ENCODE measurements at regions not wholly inside any gene's neighbourhood (a gene's known extent, or its start where the extent isn't known, plus 50 kb on each side); places are given as distances from the start of the nearest gene placed in this dataset.
"Not testable (repeated sequence)": the region's sequence is repeated elsewhere in the genome, so short reads cannot be mapped to it uniquely, and the experiment has no call there.

DNA sequence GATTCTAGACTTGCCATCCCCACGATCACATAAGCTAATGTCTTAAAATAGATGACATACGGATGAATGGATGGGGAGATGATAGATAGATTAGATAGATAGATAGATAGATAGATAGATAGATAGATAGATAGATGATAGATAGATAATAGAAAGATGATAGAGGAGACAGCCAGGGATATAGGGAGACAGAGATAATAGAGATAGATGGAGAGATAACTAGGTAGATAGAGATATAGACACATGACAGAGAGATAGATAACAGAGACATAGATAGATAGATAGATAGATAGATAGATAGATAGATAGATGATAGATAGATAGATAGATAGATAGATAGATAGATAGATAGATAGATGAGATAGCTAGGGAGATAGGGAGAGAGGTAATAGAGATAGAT is 511.0 kb upstream of the AUTS2 start:
- DNase-seq = not testable (repeated sequence)

DNA sequence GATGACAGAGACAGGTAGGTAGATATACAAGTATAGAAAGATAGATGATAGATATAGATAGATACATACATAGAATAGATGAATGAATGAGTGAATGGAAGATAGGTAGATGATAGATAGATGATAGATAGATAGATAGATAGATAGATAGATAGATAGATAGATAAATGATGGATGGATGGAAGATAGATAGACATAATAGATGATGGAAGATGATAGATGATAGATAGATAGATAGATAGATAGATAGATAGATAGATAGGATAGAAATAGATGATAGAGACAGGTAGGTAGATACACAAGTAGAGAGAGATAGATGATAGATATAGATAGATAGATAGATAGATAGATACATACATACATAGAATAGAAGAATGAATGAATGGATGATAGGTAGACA is 510.1 kb upstream of the AUTS2 start:
- DNase-seq = no peak

- no peak for DNase-seq
These were observed 507.3 kb upstream of the AUTS2 start for GRCh38 chr7:69090936-69091335.

GRCh38 chr7:69091521-69091920 is 506.8 kb upstream of the AUTS2 start:
- DNase-seq = no peak

- DNase-seq = no peak
These were observed 503.1 kb upstream of the AUTS2 start for GRCh38 chr7:69095127-69095526.

DNA sequence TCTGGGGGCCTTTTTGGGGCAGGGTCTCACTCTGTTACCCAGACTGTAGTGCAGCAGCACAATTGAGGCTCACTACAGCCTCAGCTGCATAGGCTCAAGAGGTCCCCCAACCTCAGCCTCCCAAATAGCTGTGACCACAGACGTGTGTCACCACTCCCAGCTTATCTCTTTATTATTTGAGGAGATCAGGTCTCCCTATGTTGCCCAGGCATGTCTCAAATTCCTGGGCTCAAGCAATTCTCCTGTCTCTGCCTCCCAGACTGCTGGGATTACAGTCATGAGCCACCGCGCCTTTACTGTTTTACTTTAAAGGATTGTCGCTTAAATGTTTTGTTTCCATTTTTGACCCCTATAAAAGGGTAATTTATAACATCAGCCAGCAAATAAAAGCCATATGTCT is 502.6 kb upstream of the AUTS2 start:
- DNase-seq = no peak

GRCh38 chr7:69104023-69104422 is 494.3 kb upstream of the AUTS2 start:
- DNase-seq = no peak

DNA sequence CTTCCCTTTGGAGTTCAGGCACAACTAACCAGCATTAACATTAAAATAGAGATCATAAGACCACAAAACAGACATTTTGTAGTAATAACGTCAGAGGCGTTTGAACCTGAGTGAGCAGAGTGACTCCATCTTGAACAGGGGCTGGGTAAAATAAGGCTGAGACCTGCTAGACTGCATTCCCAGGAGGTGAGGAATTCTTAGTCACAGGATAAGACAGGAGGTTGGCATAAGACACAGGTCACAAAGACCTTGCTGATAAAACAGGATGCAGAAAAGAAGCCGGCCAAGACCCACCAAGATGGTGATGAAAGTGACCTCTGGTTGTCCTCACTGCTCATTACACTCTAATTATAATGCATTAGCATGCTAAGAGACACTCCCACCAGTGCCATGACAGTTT is 493.2 kb upstream of the AUTS2 start:
- no peak for DNase-seq

DNA sequence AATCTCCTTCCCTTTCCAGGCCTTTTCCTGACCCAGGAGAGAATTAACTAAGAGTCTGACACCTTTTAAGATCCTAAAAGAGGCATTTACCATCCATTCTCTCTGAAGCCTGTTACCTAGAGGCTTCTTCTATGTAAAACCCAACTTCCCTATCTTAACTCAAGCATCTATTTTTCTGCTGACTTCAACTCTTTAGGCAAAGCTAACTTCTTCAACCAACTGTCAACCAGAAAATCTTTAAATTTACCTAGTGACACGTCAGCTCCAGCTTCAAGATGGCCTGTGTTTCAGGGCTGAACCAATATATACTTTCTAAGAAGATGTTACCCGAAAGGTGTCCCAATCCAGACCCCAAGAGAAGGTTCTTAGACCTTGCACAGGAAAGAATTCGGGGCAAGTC is 492.3 kb upstream of the AUTS2 start:
- DNase-seq = no peak

DNA sequence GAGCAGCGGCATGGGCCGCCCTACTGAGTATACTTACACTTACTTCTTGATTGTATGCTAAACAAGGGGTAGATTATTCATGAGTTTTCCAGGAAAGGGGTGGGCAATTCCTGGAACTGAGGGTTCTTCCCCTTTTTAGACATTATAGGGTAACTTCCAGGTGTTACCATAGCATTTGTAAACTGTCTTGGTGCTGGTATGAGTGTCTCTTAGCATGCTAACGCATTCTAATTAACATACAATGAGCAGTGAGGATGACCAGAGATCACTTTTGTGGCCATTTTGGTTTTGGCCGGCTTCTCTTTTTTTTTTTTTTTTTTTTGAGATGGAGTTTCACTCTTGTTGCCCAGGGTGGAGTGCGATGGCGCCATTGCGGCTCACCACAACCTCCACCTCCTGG is 491.8 kb upstream of the AUTS2 start:
- DNase-seq = not testable (repeated sequence)

GRCh38 chr7:69106946-69107345 is 491.3 kb upstream of the AUTS2 start:
- not testable (repeated sequence) for DNase-seq

DNA sequence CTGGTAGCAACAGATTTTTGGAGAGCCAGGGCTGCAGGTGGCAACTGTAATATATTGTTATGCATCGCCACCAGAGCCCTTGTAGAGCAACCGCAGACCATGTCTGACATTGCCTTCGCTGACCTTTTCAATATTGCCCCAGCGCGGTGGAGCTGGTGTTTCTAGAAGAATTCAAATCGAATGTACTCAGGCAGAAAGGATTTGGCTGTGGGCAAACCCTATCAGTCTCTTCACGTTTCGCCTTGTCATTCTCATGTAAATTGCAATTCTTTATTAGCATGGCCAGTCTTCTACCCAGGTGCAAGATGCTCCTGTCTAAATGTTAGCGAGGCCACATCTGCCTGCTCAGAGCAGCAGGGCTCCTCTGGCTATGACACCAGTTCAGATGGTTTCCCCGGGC is 490.2 kb upstream of the AUTS2 start:
- no peak for DNase-seq

DNA sequence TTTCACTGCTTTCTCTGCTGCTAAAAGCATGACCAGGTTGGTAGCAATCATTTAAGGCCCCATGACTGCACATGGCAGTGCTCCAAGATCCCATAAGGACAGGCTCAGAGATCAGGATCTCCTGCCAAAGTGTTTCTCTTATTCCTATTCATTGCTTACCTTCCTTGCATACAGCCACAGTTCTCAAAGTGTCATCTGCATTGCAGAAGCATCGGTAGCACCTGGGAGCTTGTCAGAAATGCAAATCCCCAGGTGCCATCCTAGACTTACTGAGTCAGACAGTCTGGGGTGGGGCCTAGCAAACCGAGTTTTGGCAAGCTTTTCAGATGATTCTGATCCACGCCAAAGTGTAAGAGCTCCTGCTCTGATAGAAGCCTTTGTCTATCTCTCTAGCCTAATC is 489.0 kb upstream of the AUTS2 start:
- no peak for DNase-seq

- no peak for DNase-seq
These were observed 488.4 kb upstream of the AUTS2 start for GRCh38 chr7:69109879-69110278.

- DNase-seq = no peak
These were observed 487.7 kb upstream of the AUTS2 start for GRCh38 chr7:69110450-69111050.

DNA sequence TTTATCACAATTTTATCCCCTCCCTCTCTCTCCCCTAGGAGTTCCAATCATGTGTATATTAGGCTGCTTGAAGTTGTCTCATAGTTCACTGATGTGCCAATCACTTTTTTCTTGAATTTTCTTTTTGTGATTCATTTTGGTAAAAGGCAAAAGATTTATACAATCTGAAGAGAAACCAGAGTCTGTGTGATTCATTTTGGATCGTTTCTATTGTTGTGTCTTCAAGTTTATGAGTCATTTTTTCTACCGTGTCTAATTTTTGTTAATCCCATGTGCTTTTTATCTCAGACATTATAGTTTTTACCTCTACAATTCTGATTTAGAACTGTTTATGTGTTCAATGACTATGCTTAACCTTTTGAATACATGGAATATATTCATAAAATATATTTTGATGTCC is 483.9 kb upstream of the AUTS2 start:
- DNase-seq = no peak

DNA sequence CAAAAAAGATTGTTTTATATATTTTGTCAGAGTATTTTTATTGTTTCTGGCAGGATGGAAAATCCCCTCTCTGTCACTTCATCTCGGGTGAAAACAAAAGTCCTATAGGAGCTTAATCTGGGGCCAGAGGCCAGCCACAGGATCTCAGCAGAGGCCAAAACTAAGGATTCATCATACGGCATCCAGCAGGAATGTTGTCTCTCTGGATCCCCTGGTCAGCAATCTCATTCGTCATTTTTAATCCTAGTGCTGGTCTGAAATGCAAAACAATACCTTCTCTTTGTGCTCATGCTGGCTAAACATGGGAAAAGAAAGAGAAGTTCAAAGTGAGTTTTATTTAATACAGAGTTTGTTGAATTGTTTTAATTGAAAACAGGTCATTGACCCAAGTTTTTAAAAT is 482.5 kb upstream of the AUTS2 start:
- DNase-seq = no peak

DNA sequence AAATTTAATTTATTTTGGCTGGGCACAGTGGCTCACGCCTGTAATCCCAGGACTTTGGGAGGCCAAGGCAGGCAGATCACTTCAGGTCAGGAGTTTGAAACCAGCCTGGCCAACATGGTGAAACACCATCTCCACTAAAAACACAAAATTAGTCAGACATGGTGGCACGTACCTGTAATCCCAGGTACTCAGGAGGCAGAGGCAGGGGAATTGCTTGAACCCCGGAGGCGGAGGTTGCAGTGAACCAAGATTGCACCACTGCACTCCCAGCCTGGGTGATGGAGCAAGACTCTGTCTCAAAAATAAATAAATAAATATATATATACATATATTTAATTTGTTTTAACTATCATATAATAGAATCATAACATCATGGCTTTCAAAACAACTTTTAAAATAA is 482.1 kb upstream of the AUTS2 start:
- DNase-seq = not testable (repeated sequence)

DNA sequence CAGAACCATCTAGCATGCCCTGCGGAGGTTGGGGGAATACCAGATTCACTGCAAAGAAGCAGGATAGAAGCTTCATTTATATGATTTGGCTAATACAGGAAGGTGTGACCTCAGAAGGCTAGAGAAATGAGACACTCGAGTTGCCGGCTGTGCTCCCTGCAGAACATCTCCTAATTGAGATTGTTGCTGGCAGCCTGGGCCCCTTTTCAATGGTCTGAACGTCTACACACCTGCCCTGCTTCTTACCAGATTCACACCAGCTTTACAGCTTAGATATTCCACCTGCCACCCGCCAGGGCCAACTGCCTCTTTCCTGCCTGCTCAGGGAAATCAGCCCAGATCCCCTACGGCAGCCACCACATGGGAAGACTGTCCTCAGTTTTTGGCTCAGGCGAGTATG is 475.3 kb upstream of the AUTS2 start:
- DNase-seq = no peak

DNA sequence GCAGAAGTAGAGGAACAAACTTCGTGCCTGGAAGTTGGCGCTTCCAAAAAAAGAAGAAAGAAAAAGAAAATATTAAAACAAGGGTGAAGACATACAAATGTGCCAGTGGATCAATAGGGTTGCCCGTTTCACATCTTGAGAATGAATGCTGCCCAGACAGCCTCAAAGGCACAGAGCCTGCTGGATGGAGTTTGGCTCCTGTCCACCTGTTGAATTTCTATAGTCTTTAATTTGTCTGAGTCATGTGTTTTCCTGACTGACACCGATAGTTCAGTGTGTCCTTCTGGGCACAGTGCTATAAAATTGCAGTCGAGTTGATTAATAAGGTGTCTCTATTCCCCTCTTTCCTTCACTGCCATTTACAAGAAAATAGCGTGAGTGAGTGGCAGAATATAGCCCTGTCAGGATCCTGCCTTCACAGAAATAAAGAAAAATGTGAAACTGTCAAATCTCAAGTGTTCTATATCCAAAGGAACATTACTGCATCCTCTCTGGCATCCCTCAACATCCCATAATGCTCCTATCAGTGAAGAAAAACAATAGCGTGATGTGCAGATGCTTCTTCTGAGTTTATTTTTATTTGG is 471.3 kb upstream of the AUTS2 start:
- DNase-seq = no peak

GRCh38 chr7:69129524-69129923 is 468.8 kb upstream of the AUTS2 start:
- DNase-seq = no peak

- DNase-seq = no peak
These were observed 468.3 kb upstream of the AUTS2 start for GRCh38 chr7:69129951-69130350.

DNA sequence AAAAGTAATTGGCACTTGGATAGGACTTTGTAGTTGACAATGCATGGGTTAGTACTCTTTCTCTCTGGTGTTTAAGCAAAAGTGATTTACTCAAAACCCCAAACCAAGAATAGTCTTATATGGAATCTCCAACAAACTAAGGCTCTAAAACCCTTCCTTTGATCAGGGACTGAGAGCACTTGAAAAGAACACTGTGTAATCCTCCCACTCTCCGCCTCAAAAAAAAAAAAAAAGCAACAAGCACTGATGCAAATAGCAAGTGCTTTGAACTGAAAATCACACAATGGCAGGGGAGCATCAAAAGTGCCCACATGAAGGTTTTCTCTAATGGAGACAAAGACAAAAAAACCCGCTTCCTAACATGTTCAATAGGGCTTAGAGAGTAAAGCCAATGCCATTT is 467.9 kb upstream of the AUTS2 start:
- DNase-seq = no peak

DNA sequence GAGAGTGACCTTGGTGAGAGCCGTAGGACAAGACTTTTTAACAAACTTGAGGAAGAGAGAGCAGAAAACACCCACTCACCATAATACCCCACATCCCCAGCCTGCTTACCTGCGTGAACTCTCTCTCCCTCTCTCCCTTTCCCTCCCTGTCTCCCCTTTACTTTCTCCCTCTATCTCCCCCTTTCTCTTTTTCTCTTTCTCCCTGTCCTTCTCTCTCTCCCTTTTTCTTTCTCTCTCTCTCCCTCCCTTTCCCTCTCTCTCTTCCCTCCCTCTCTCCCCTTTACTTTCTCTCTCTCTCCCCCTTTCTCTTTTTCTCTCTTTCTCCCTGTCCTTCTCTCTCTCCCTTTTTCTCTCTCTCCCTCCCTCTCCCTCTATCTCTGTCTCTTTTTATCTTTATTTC is 464.0 kb upstream of the AUTS2 start:
- DNase-seq = no peak

DNA sequence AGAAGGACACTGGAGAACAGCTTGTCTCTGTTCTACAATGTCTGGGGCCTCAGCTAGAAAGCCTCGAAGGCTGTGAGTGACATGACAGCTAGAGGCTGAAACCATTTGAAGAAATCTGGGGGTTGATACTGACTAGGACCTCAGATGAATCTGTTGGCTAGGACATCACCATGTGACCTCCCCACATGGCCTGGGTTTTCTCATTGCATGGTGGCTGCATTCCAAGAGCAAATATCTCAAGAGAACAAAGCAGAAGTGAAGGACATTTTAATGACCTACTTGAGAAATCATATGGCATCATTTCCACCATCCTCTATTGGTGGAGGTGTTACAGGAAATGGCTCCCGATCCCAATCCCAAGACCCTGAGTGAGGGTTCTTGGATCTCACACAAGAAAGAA is 450.6 kb upstream of the AUTS2 start:
- DNase-seq = no peak

Measured in CD4-positive, alpha-beta T cell treated with Interleukin-1 beta for 1 hour (primary cell).